AG09319 (cell line): ENCODE measurements at regions not wholly inside any gene's neighbourhood (a gene's known extent, or its start where the extent isn't known, plus 50 kb on each side); places are given as distances from the start of the nearest gene placed in this dataset.

Experiments used
- DNase-seq: peaks from one replicate; pipeline ENCODE4 v3.0.0-alpha.2; 2010; ENCODE audit warnings: low read depth; ENCODE audit errors: extremely low read depth
- TF ChIP-seq, protein P1 (sequence below): IDR thresholded peaks from 2 replicates; pipeline ENCODE4 v1.5.1; 2011; ENCODE audit warnings: low read depth, mild to moderate bottlenecking, inconsistent platforms, low read length, moderate library complexity

DNA sequence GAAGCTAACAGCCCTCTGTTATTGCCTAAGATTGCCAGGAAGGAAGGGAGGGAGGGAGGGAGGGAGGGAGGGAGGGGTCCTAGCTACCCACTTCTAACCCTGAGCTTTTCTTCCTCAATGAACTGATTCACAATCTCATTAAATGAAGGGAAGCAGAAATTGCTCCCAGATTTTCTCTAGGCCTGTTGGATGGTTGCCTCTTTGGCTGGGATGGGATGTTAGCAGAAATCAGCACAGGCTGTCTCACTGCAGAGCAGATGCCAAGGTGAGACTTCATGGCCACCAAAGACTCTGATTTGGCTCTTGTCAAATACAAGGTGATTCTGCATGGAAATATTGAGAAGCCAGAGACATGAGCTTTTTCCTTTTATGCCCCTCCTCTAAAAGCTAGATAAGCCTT is 578.6 kb downstream of the ACTL7B start:
- TF ChIP-seq, protein P1, sequence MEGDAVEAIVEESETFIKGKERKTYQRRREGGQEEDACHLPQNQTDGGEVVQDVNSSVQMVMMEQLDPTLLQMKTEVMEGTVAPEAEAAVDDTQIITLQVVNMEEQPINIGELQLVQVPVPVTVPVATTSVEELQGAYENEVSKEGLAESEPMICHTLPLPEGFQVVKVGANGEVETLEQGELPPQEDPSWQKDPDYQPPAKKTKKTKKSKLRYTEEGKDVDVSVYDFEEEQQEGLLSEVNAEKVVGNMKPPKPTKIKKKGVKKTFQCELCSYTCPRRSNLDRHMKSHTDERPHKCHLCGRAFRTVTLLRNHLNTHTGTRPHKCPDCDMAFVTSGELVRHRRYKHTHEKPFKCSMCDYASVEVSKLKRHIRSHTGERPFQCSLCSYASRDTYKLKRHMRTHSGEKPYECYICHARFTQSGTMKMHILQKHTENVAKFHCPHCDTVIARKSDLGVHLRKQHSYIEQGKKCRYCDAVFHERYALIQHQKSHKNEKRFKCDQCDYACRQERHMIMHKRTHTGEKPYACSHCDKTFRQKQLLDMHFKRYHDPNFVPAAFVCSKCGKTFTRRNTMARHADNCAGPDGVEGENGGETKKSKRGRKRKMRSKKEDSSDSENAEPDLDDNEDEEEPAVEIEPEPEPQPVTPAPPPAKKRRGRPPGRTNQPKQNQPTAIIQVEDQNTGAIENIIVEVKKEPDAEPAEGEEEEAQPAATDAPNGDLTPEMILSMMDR, result no peak
- DNase-seq, result no peak

- no peak for DNase-seq
- TF ChIP-seq, protein P1, result no peak
Observed at GRCh38 chr9:108275906-108276305, 579.9 kb downstream of the ACTL7B start.

DNA sequence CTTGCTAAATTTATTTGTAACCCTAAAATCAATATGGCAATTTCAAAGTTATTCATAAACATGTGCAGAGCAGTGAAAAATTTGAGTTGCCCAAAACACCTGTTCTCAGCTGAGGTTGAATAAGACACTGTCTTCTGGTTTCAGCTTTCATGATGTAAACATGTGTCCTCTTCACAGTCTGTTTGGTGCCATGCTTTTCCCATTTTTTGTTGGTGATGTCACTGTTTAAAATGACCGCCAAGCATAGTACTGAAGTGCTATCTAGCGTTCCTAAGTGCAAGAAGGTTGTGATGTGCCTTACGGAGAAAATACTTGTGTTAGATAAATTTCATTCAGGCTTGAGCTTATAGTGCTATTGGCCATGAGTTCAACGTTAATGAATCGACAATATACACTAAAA is 580.8 kb downstream of the ACTL7B start:
- no peak for DNase-seq

GRCh38 chr9:108273988-108274387 is 581.8 kb downstream of the ACTL7B start:
- TF ChIP-seq, protein P1, result no peak
- no peak for DNase-seq

More for the DNA sequence above, 580.8 kb downstream of the ACTL7B start:
- TF ChIP-seq, protein P1, result no peak

- TF ChIP-seq, protein P1, result peak; percentile 60
- DNase-seq, result no peak
Observed at GRCh38 chr9:108272349-108272899, 583.4 kb downstream of the ACTL7B start.

DNA sequence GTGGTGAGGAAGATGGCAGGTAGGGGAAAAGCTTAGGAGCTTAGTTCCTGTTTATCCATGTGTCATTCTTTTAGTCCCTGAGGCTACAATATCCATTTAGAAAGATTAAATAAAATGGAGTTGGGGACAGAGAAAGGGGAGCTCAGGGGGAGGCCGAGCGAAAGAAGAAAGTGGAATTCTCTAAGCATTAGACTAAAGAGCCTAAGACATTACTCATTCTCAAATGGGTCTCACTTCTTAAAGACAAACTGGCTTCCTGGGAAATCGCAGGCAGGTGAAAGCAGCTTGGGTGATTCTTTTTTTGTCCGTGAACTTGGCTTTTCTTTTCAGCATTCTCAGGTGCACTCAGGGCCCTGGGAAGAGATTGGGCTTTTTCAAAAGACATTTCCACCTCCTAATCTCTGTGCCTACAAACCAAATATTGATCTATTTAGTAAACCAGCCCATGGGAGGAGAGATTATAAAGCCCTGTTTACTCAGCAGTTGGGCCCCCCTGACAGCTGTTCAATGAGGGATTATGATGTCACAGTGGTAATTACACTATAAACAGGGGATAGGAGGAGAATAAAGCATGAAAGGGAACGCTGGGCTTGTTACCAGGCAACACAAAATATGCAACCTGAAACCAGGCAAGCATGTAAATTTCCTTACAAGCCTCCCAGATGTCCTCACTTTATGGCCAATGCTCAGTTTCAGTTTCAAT is 584.0 kb downstream of the ACTL7B start:
- peak; percentile 89 for DNase-seq

GRCh38 chr9:108271236-108271635 is 584.5 kb downstream of the ACTL7B start:
- TF ChIP-seq, protein P1, result no peak
- no peak for DNase-seq

More for the DNA sequence above, 584.0 kb downstream of the ACTL7B start:
- TF ChIP-seq, protein P1, result no peak
